Esophagus squamous epithelium (tissue), 4 donors: ENCODE measurements at regions not wholly inside any gene's neighbourhood (a gene's known extent, or its start where the extent isn't known, plus 50 kb on each side); places are given as distances from the start of the nearest gene placed in this dataset.

Experiments
- CTCF ChIP-seq, 6 experiments: fragments of 450-650 bp in 4 of 6; fragments of 200-600 bp in 2 of 6; sonication (generic) in 2 of 6; IDR thresholded peaks; one replicate each; pipeline ENCODE4 v1.5.1; 2016 to 2019; ENCODE audit warnings: antibody characterized with exemption in 6 of 6, mild to moderate bottlenecking in 4 of 6, moderate library complexity in 4 of 6
- POLR2A ChIP-seq, 4 donors: fragments of 450-650 bp; IDR thresholded peaks; one replicate each; pipeline ENCODE4 v1.6.1; 2017; ENCODE audit warnings: antibody characterized with exemption in 4 of 4, mild to moderate bottlenecking in 4 of 4, moderate library complexity in 3 of 4

GRCh38 chr4:8722556-8722955 lies 130.0 kb downstream of the CPZ start:
- no peak for TF ChIP-seq POLR2A (IDR thresholded peaks at IDR 0.05)
- TF ChIP-seq CTCF (IDR thresholded peaks at IDR 0.05) = no peak
